ENCODE measurements at regions not wholly inside any gene's neighbourhood (a gene's known extent, or its start where the extent isn't known, plus 50 kb on each side); places are given as distances from the start of the nearest gene placed in this dataset.

DNA sequence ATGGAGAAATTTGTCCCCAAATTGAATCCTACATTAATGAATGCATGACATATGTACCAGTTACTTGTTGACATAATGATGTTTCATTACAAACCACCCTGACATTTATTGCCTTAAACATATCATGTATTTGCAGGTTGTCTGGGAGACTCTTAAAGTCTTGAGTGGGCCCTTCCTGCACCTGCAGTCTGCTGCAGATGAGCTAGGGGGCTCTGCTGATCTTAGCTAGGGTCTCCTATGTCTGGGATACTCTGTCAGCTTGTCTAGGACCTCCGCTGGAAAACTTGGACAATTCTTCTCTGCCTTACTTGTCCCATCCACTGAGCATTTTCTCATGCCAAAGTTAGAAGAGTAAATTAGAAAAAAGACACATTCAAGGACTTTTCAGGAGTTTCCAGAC, 581.6 kb downstream of the HAO1 start:
- H3K4me3 ChIP-seq (ENCODE audit: low read length, poor library complexity, severe bottlenecking), result no peak overlapping the region
- H2AFZ ChIP-seq (ENCODE audit: low read length), result no peak overlapping the region
- no peaks in the 10 kb centered on the region for H3K79me2 ChIP-seq (ENCODE audit: insufficient read depth, low read length)
- TF ChIP-seq EZH2phosphoT487 (IDR thresholded peaks at IDR 0.05; ENCODE audit: borderline replicate concordance) (no peak), CTCF (conservative IDR thresholded peaks at IDR 0.05; ENCODE audit: low read length) (peak; percentile 43)
- no peaks in the 10 kb centered on the region for H3F3A ChIP-seq (ENCODE audit: low read depth)
- no peaks in the 10 kb centered on the region for H3K36me3 ChIP-seq (ENCODE audit: insufficient read depth, low read length)
- H3K9me3 ChIP-seq (ENCODE audit: insufficient read depth, low read depth, low read length), result no peaks in the 10 kb centered on the region; the same call in 1 of the 2 replicates
- no peaks in the 10 kb centered on the region for H3K27me3 ChIP-seq (ENCODE audit: insufficient read depth, low read length, poor library complexity, severe bottlenecking)
- H3K4me2 ChIP-seq (ENCODE audit: low read depth, low read length, poor library complexity, severe bottlenecking), result no peak overlapping the region
- no peaks in the 10 kb centered on the region for H4K20me1 ChIP-seq (ENCODE audit: insufficient read depth, low read length, poor library complexity, severe bottlenecking)
- H3K4me1 ChIP-seq (ENCODE audit: insufficient read depth, low read length, poor library complexity, severe bottlenecking), result no peaks in the 10 kb centered on the region
- H3K9me2 ChIP-seq (replicated peaks; ENCODE audit: low read depth, low read length), result no peaks in the 10 kb centered on the region
- no peak overlapping the region for H3K9ac ChIP-seq (ENCODE audit: low read depth, low read length, poor library complexity, severe bottlenecking)

DNA sequence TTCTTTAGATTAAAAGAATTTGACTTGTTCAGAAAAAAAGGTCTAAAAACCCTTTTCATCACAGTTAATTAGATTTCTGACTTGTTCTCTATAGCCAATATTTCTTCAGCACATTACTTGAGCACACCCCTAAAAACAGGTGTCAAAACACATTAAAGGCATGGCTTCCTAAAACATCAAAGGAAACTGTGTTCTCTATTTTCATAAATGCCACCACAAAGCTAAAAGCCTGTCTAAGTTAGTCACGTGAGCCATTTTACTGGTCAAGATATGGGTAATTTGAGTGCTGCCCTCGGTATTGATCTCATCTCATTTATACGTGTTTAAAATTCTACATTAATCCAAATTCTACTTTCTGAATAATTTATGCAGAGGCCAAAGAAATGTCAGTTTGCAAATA, 580.5 kb downstream of the HAO1 start:
- H2AFZ ChIP-seq (ENCODE audit: low read length), result no peak overlapping the region
- H3K4me2 ChIP-seq (ENCODE audit: low read depth, low read length, poor library complexity, severe bottlenecking), result no peak overlapping the region
- H3K4me1 ChIP-seq (ENCODE audit: insufficient read depth, low read length, poor library complexity, severe bottlenecking), result no peaks in the 10 kb centered on the region
- TF ChIP-seq EZH2phosphoT487 (IDR thresholded peaks at IDR 0.05; ENCODE audit: borderline replicate concordance) (no peak), CTCF (conservative IDR thresholded peaks at IDR 0.05; ENCODE audit: low read length) (no peak)
- no peak overlapping the region for H3K4me3 ChIP-seq (ENCODE audit: low read length, poor library complexity, severe bottlenecking)
- no peaks in the 10 kb centered on the region for H3K79me2 ChIP-seq (ENCODE audit: insufficient read depth, low read length)
- H3K36me3 ChIP-seq (ENCODE audit: insufficient read depth, low read length), result no peaks in the 10 kb centered on the region
- no peaks in the 10 kb centered on the region; the same call in 1 of the 2 replicates for H3K9me3 ChIP-seq (ENCODE audit: insufficient read depth, low read depth, low read length)
- H3K9me2 ChIP-seq (replicated peaks; ENCODE audit: low read depth, low read length), result no peaks in the 10 kb centered on the region
- no peaks in the 10 kb centered on the region for H4K20me1 ChIP-seq (ENCODE audit: insufficient read depth, low read length, poor library complexity, severe bottlenecking)
- no peaks in the 10 kb centered on the region for H3F3A ChIP-seq (ENCODE audit: low read depth)
- H3K27me3 ChIP-seq (ENCODE audit: insufficient read depth, low read length, poor library complexity, severe bottlenecking), result no peaks in the 10 kb centered on the region
- no peak overlapping the region for H3K9ac ChIP-seq (ENCODE audit: low read depth, low read length, poor library complexity, severe bottlenecking)

- H2AFZ ChIP-seq (ENCODE audit: low read length), result no peak overlapping the region
- H3F3A ChIP-seq (ENCODE audit: low read depth), result no peaks in the 10 kb centered on the region
- no peaks in the 10 kb centered on the region; the same call in 1 of the 2 replicates for H3K9me3 ChIP-seq (ENCODE audit: insufficient read depth, low read depth, low read length)
- H3K79me2 ChIP-seq (ENCODE audit: insufficient read depth, low read length), result no peaks in the 10 kb centered on the region
- H3K4me2 ChIP-seq (ENCODE audit: low read depth, low read length, poor library complexity, severe bottlenecking), result no peak overlapping the region
- TF ChIP-seq EZH2phosphoT487 (IDR thresholded peaks at IDR 0.05; ENCODE audit: borderline replicate concordance) (no peak), CTCF (conservative IDR thresholded peaks at IDR 0.05; ENCODE audit: low read length) (no peak)
- no peaks in the 10 kb centered on the region for H4K20me1 ChIP-seq (ENCODE audit: insufficient read depth, low read length, poor library complexity, severe bottlenecking)
- H3K9me2 ChIP-seq (replicated peaks; ENCODE audit: low read depth, low read length), result no peaks in the 10 kb centered on the region
- no peaks in the 10 kb centered on the region for H3K27me3 ChIP-seq (ENCODE audit: insufficient read depth, low read length, poor library complexity, severe bottlenecking)
- no peak overlapping the region for H3K4me3 ChIP-seq (ENCODE audit: low read length, poor library complexity, severe bottlenecking)
- no peaks in the 10 kb centered on the region for H3K4me1 ChIP-seq (ENCODE audit: insufficient read depth, low read length, poor library complexity, severe bottlenecking)
- H3K36me3 ChIP-seq (ENCODE audit: insufficient read depth, low read length), result no peaks in the 10 kb centered on the region
- no peak overlapping the region for H3K9ac ChIP-seq (ENCODE audit: low read depth, low read length, poor library complexity, severe bottlenecking)
Observed at GRCh38 chr20:7361321-7361720, 578.9 kb downstream of the HAO1 start.
